AG10803 (cell line): ENCODE measurements at regions not wholly inside any gene's neighbourhood (a gene's known extent, or its start where the extent isn't known, plus 50 kb on each side); places are given as distances from the start of the nearest gene placed in this dataset.
"Not testable (repeated sequence)": the region's sequence is repeated elsewhere in the genome, so short reads cannot be mapped to it uniquely, and the experiment has no call there.

ENCODE experiments used
- DNase-seq: peaks from one replicate; pipeline ENCODE4 v3.0.0; 2010; ENCODE audit warnings: low read depth
- H3K4me3 ChIP-seq: 2 replicates; pipeline ENCODE4 v1.5.1; 2011; ENCODE audit warnings: mild to moderate bottlenecking, low read length, control low read depth

GRCh38 chr2:242130682-242131081, 261.2 kb downstream of the RTP5 start:
- not testable (repeated sequence) for DNase-seq, H3K4me3 ChIP-seq

GRCh38 chr2:242159921-242160320, 290.4 kb downstream of the RTP5 start:
- not testable (repeated sequence) for DNase-seq, H3K4me3 ChIP-seq

- DNase-seq, H3K4me3 ChIP-seq: not testable (repeated sequence)
These were observed 295.6 kb downstream of the RTP5 start for GRCh38 chr2:242165115-242165514.

- not testable (repeated sequence) for H3K4me3 ChIP-seq, DNase-seq
These were observed 301.8 kb downstream of the RTP5 start for GRCh38 chr2:242171290-242171689.
